ENCODE measurements at regions not wholly inside any gene's neighbourhood (a gene's known extent, or its start where the extent isn't known, plus 50 kb on each side); places are given as distances from the start of the nearest gene placed in this dataset.
"Not testable (repeated sequence)": the region's sequence is repeated elsewhere in the genome, so short reads cannot be mapped to it uniquely, and the experiment has no call there.

DNA sequence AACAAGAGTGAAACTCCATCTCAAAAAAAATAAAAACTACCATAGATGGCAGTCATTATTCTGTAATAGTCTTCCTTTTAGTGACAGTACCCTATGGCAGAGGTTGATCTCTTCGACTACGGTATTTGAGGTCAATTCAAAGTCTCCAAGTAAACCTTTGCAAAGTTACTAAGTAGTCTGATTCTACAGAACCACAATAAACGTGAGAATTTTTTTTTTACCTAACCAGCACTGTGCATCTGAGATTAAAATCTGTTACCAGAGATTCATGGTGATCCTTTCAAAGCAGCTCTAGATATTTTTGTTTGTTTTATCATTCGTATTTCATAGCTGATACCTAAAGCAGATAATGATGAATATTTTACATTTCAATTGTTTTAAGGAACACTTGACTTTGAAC lies 86.6 kb upstream of the CHD2 start:
- Mint-ChIP-seq H3K27me3 (no peaks in the 10 kb centered on the region), H3K36me3 (no peaks in the 10 kb centered on the region), H3K4me1 (peaks cover 12% of the 10 kb centered on the region), H3K27ac (no peak overlapping the region), H3K4me3 (no peak overlapping the region), H3K9me3 (no peaks in the 10 kb centered on the region)
- no peak for ATAC-seq (ENCODE audit: low read depth)
- no peak for DNase-seq (ENCODE audit: low spot score in 2 of 2)

DNA sequence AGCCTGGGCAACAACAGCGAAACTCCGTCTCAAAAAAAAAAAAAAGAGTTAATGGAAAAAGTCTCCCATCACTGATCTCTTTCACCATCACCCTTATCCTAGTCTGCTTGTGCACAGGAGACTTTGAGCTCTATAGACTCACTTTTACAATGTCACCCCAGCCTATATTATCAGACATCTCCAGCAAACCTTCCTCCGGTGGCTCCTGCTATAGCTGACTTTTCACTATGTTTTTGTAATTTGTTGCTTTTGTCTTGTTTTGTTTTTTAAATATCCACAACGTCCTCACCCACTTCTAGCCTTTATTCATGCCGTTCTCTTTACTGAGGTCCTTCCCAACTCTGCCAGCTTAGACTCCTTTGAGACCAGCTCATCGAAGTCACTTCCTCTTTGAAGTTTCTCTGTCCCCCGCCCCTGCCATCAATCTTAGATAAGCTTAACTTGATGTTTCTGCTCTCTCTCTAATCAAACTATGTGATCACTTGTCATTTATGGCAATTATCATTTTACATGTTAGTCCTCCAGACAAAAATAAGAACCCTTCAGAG lies 82.7 kb upstream of the CHD2 start:
- Mint-ChIP-seq H3K27me3 (no peaks in the 10 kb centered on the region), H3K4me3 (peak overlapping the region; percentile 68), H3K4me1 (peaks cover 18% of the 10 kb centered on the region), H3K27ac (peak overlapping the region; percentile 43), H3K9me3 (no peaks in the 10 kb centered on the region), H3K36me3 (no peaks in the 10 kb centered on the region)
- peak; percentile 75 for ATAC-seq (ENCODE audit: low read depth)
- peak in 1 of 2 donors; percentile 43 for DNase-seq (ENCODE audit: low spot score in 2 of 2)

DNA sequence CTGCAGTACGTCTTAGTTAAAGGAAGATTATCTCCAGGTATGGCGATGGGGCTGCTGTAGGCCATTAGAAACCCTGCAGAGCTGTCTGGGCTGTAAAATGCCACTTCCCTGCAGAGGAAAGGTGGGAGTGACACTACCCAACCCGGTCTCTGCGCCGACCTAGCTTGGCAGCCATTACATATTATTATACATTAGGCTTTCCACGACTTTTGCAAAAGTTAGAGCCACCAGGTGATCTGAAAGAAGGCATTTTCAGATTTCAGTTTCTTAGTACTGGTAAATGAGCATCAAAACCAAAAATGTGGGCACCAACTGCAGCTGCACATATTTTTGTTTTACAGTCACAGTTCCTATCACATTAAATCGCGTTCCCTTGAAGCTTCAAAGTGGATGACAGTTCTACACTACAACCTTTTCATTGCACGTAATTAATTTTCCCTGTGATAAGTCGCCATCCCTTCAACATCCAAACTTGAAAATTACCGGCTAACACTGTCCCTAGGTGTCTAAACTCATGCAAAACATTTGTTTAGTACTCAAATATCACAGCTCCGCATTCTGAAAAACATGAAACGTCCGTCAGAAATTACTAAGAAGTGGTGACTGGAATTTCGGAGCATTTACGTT lies 81.4 kb upstream of the CHD2 start:
- H3K4me3 Mint-ChIP-seq: peak overlapping the region; percentile 86
- H3K4me1 Mint-ChIP-seq: peaks cover 23% of the 10 kb centered on the region
- no peaks in the 10 kb centered on the region for H3K27me3 Mint-ChIP-seq
- peak overlapping the region; percentile 94 for H3K27ac Mint-ChIP-seq
- H3K36me3 Mint-ChIP-seq: no peaks in the 10 kb centered on the region
- H3K9me3 Mint-ChIP-seq: no peaks in the 10 kb centered on the region
- ATAC-seq (ENCODE audit: low read depth) (no peak), DNase-seq (ENCODE audit: low spot score in 2 of 2) (no peak)

DNA sequence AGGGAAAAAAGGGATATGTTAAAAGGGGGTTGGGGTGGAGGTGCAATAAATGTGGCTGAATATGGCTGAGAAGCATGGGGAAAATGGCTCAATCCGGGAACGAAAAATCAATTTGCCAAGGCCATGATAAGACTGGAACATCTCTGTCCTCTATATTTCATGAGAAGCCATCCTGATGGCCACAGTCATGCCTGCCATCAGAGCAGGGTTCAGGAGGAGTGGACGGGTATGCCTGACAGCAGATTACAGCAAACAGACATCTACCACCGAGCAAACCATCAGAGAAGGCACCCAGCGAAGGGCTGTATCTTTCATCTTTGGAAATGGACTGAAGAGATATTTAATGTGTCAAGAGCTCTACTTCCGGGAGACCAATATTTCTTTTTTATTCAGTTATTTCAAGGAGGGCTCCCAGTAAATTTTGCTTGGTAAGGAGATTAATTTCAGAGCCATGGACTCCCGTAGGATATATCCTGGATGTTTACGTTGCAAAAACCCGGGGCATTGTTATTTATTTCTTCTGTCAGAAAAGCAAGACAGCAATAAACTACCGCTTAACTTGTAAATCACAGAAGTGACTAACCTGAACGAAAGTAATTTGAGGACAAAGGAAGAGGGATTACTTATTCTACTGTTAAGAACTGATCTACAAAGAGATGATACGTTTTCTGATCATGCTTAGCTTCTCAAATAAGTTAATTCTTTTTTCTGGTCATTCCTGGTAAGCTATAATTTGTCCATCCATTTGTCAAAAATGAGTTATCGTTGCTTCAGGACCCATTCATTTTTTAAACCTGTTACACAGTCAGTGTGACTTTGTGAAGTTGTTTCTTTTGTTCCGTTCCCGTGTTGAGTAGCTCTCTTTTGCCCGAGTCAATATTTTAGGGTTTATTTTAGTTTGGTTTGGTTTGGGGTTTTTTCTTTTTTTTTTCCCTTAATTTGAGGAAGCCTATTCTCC lies 80.6 kb upstream of the CHD2 start:
- peak; percentile 9 for ATAC-seq (ENCODE audit: low read depth)
- Mint-ChIP-seq H3K27ac (peak overlapping the region; percentile 94), H3K9me3 (no peaks in the 10 kb centered on the region), H3K27me3 (no peaks in the 10 kb centered on the region), H3K4me3 (peak overlapping the region; percentile 86), H3K36me3 (no peaks in the 10 kb centered on the region), H3K4me1 (peaks cover 24% of the 10 kb centered on the region)
- no peak for DNase-seq (ENCODE audit: low spot score in 2 of 2)

DNA sequence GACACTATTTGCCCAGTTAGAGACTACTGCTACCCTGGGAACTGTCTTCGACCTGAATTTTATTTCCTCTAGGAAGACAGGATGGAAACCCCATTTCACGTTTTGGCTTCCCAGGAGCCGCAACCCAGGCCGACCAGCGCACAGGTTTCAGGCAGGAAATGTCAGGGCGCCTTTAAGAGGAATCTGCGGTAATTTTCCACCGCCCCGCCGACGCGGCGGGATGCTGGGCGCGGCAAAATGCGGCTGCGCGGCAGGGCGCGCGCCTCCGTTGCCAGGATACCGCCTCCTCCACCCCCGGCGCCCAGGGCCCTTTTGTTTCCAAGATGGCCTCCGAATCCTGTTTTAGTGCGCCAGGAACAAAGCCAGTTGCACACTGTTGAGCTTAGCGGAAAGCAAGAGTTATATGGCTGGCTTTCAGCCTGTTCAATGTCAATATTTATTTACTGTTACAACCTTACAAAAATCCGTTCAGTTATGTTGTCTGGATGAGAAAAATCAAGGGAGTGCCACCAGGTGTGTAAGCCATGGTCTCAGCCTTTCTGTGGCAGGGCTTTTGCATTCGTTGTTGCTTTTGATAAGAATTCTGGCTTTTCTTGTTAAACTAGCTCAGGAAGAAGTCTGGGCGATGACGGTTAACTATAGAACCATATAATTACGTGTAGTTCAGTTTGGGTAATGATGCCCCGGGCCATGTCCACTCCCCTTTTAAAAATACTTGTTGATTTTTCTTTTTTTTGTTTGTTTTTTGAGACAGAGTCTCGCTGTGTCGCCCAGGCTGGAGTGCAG lies 79.7 kb upstream of the CHD2 start:
- Mint-ChIP-seq H3K4me1 (peaks cover 30% of the 10 kb centered on the region), H3K27me3 (no peaks in the 10 kb centered on the region), H3K9me3 (no peaks in the 10 kb centered on the region), H3K36me3 (no peaks in the 10 kb centered on the region), H3K27ac (peak overlapping the region; percentile 94), H3K4me3 (peak overlapping the region; percentile 86)
- DNase-seq (ENCODE audit: low spot score in 2 of 2) (peak; percentile 63 to 66), ATAC-seq (ENCODE audit: low read depth) (peak; percentile 87)

DNA sequence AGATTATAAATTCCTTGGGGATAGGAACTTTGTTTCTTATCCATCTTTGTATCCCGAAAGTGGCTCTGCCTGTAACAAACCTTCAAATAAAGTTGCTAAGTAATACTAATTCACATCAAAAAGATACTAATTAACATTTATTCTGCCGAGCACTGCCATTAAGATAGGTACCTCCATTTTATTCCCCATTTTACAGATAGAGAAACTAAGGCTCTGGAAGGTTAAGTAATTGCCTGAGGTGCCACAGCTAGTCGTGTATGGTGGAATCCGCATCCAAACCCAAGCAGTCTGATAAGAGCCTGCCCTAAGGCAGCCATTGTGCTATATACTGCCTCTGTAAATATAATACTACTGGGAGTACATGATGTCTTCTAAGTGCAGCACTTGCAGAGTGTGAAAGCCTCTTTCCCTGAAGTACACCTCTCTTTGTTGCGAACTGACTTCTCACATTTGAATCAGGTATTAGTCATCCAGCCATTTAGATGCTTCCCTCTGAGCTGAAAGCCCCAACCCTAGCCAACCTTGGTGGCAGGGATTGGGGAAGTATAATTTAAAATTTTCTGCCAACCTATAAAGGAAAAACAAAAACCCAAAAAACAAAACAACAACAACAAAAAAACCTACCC lies 78.5 kb upstream of the CHD2 start:
- ATAC-seq (ENCODE audit: low read depth) (no peak), DNase-seq (ENCODE audit: low spot score in 2 of 2) (no peak)
- peak overlapping the region; percentile 61 for H3K27ac Mint-ChIP-seq
- no peaks in the 10 kb centered on the region for H3K27me3 Mint-ChIP-seq
- no peaks in the 10 kb centered on the region for H3K36me3 Mint-ChIP-seq
- no peaks in the 10 kb centered on the region for H3K9me3 Mint-ChIP-seq
- peaks cover 37% of the 10 kb centered on the region for H3K4me1 Mint-ChIP-seq
- H3K4me3 Mint-ChIP-seq: peak overlapping the region; percentile 4

DNA sequence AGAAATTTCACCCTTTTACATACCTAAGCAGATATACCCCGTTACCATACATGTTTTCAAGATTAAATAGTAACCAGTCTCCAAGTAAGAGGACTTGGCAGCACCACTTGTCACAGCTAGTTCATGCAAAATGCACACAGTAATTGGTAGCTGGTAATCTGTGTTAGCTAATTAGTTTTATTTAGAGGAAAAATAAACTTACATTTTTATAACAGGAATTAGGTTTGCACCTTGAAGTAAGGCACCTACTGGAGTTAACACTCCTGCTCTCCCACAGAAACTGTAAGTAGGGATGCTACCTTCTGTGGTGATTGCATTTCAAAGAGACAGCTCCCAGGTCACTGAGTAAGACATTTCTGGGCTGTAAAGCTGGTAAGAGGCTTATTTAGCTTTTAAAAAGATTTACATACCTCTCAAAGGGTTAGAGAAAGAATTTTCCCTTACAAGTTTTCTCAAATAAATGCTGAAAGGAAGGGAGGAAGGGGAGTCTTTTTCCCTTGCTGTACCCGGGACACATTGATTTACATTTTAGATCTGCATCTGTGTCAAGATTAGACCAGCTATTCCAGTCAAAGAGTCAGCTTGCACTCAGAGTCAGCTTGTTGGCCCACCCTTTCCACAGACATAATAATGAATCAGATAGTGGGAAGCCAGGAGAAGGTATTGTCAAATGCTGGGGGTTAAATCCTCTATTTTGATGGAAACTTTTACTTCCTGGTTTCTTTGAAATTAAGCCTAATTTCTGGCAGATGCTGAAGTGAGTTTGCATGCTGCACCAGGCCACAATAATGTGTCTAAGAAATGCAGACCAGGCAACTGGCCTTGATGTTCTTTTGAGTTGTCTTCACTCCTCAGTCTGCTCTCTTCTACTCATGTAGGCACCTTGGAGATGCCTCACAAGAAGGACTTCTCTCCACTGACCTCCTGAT lies 77.6 kb upstream of the CHD2 start:
- peaks cover 35% of the 10 kb centered on the region for H3K4me1 Mint-ChIP-seq
- no peak for ATAC-seq (ENCODE audit: low read depth)

DNA sequence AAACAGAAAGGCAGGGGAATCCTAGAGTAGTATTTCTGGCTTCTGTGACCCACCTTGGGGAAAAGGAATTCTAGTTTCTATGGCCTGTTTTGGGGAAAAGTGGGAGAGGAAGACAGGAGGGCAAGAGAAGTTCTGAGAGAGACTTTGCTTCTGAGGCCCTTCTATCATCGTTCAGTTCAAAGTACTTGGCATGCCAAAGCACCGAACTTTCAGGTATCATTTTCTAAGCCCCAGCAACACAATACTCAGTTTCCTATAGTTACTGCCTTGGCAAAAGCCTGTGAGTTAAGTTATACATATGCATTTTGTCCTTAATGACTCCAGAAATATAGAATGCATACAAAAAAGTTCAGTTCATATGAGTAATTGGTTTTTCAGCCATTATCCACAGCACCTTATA lies 74.1 kb upstream of the CHD2 start:
- Mint-ChIP-seq H3K4me3 (no peak overlapping the region), H3K4me1 (peaks cover 34% of the 10 kb centered on the region), H3K27me3 (no peaks in the 10 kb centered on the region), H3K36me3 (no peaks in the 10 kb centered on the region), H3K27ac (no peak overlapping the region), H3K9me3 (no peaks in the 10 kb centered on the region)
- DNase-seq (ENCODE audit: low spot score in 2 of 2): no peak
- no peak for ATAC-seq (ENCODE audit: low read depth)

More for the DNA sequence above, 77.6 kb upstream of the CHD2 start:
- DNase-seq (ENCODE audit: low spot score in 2 of 2): no peak
- Mint-ChIP-seq H3K27ac (peak overlapping the region; percentile 61), H3K36me3 (no peaks in the 10 kb centered on the region), H3K4me3 (peak overlapping the region; percentile 9), H3K9me3 (no peaks in the 10 kb centered on the region), H3K27me3 (no peaks in the 10 kb centered on the region)

DNA sequence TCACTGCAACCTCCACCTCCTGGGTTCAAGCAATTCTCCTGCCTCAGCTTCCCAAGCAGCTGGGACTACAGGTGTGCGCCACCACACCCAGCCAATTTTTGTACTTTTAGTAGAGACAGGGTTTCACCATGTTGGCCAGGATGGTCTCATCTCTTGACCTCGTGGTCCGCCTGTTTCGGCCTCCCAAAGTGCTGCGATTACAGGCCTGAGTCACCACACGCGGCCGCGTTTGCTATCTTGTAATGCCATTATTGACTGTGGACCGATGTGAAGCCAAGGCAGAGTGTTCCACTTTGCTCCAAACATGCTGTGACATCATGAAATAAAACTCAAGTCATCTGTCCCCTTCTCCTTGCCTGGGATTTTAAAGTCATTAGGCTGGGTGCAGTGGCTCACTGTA lies 72.1 kb upstream of the CHD2 start:
- ATAC-seq (ENCODE audit: low read depth); H3K36me3 Mint-ChIP-seq; H3K27me3 Mint-ChIP-seq; H3K4me3 Mint-ChIP-seq; H3K27ac Mint-ChIP-seq; H3K9me3 Mint-ChIP-seq; DNase-seq (ENCODE audit: low spot score in 2 of 2): not testable (repeated sequence)
- H3K4me1 Mint-ChIP-seq: peaks cover 31% of the 10 kb centered on the region

DNA sequence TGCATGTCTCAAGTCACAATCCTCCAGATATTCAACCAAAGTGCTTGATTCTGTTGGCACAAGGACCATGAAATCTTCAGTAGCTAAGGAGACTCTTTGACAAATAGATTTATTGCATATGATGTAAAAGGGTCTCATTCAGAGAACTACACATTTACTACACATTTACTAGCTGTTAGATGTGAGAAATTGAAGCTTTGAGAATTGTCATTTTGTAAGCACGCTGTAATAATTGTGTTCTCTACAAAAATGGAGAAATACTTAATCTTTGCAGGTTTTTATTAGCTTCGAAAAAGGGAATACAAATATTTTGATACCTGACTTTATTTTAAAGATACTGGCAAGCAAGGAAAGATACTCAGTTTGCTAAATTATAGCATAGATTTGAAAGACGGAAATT lies 70.2 kb upstream of the CHD2 start:
- Mint-ChIP-seq H3K4me1 (peaks cover 29% of the 10 kb centered on the region), H3K36me3 (no peaks in the 10 kb centered on the region), H3K4me3 (no peak overlapping the region), H3K27me3 (no peaks in the 10 kb centered on the region), H3K9me3 (no peaks in the 10 kb centered on the region), H3K27ac (peak overlapping the region; percentile 88)
- no peak for DNase-seq (ENCODE audit: low spot score in 2 of 2)
- no peak for ATAC-seq (ENCODE audit: low read depth)

DNA sequence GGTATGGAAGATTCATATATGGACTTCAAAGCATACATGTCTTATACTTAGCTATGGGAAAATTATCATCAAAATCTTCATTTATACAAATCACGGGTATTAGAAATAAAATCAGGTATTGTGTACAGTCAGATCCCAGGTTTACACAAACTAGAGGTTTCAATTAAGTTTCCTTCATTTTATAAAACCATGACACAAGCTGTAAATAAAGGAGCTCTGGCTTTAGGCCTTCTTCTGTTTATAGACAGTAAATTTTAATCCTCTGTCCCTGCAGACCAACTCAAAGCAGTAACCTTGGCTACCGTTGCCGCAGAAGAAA lies 68.8 kb upstream of the CHD2 start:
- peak overlapping the region; percentile 79 for H3K4me3 Mint-ChIP-seq
- H3K9me3 Mint-ChIP-seq: no peaks in the 10 kb centered on the region
- peak overlapping the region; percentile 88 for H3K27ac Mint-ChIP-seq
- no peak for ATAC-seq (ENCODE audit: low read depth)
- H3K4me1 Mint-ChIP-seq: peaks cover 18% of the 10 kb centered on the region
- DNase-seq (ENCODE audit: low spot score in 2 of 2): no peak
- no peaks in the 10 kb centered on the region for H3K36me3 Mint-ChIP-seq
- H3K27me3 Mint-ChIP-seq: no peaks in the 10 kb centered on the region

DNA sequence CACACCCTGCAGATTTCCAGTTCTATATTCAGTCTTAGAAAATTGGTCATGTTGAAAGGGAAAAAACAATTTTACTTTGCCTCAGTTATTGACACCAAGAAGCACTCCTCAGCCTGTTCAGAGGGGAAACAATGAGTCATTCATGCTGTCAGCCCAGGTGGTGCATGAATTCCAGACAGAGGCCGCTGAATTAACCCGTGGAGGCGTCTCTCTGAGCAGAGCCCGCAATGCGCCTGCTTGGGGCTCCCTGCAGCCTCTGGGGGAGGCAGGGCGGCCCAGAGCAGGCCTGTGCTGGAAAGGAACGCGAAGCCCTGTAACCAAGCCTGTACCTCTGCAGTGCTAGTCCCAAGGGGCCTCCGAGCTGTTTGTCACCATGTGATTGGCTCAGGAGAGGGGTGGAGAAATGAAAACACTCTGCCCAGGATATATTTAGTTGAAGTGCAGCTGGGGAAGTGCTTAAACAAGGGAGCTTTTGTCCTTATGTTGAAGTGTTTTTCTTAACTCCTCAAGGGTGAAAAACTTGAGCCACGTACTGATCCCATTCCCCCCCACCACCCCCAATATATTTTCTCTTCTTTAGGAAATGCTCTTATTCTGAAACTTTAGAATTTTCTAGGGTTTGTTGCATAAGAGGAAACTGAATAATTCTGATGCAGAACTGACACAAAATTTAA lies 68.3 kb upstream of the CHD2 start:
- Mint-ChIP-seq H3K4me1 (peaks cover 18% of the 10 kb centered on the region), H3K9me3 (no peaks in the 10 kb centered on the region), H3K4me3 (peak overlapping the region; percentile 79), H3K36me3 (no peaks in the 10 kb centered on the region), H3K27ac (peak overlapping the region; percentile 88), H3K27me3 (no peaks in the 10 kb centered on the region)
- ATAC-seq (ENCODE audit: low read depth) (peak; percentile 85), DNase-seq (ENCODE audit: low spot score in 2 of 2) (peak; percentile 73 to 80)
